Endodermal cell (in vitro differentiated cells): ENCODE measurements at regions not wholly inside any gene's neighbourhood (a gene's known extent, or its start where the extent isn't known, plus 50 kb on each side); places are given as distances from the start of the nearest gene placed in this dataset.

ENCODE experiments used
- DNase-seq: peaks from one replicate; pipeline ENCODE4 v3.0.0-alpha.2; 2017
- H3K27ac ChIP-seq: 2 replicates; pipeline ENCODE4 v1.5.1; 2013; ENCODE audit warnings: mild to moderate bottlenecking, low read depth, low read length, moderate library complexity
- H3K27me3 ChIP-seq: 2 replicates; pipeline ENCODE4 v1.6.1; 2013; ENCODE audit warnings: mild to moderate bottlenecking, low read length, moderate library complexity; ENCODE audit not compliant: insufficient read depth, control insufficient read depth, poor library complexity, severe bottlenecking
- H3K36me3 ChIP-seq: 2 replicates; pipeline ENCODE4 v1.7.0; 2013; ENCODE audit warnings: mild to moderate bottlenecking, low read length, moderate library complexity; ENCODE audit not compliant: control insufficient read depth, insufficient read depth
- H3K4me1 ChIP-seq: one replicate; pipeline ENCODE4 v1.7.0; 2013; ENCODE audit warnings: low read length; ENCODE audit not compliant: control insufficient read depth, insufficient read depth
- H3K4me3 ChIP-seq: 2 replicates; pipeline ENCODE4 v1.5.1; 2013; ENCODE audit warnings: mild to moderate bottlenecking, low read length, moderate library complexity
- H3K9ac ChIP-seq: 2 replicates; pipeline ENCODE4 v1.6.1; 2013; ENCODE audit warnings: mild to moderate bottlenecking, low read length, moderate library complexity; ENCODE audit not compliant: poor library complexity, severe bottlenecking; ENCODE audit errors: extremely low read depth
- H3K9me3 ChIP-seq: 2 replicates; pipeline ENCODE4 v1.6.1; 2013; ENCODE audit warnings: mild to moderate bottlenecking, low read length, moderate library complexity; ENCODE audit not compliant: control insufficient read depth
- H3K27ac Mint-ChIP-seq: 2 replicates; pipeline ENCODE4 v1.8.0; 2020; ENCODE audit warnings: mixed read lengths
- H3K27me3 Mint-ChIP-seq: 2 replicates; pipeline ENCODE4 v1.8.0; 2021; ENCODE audit warnings: mild to moderate bottlenecking, mixed read lengths; ENCODE audit not compliant: insufficient read depth
- H3K36me3 Mint-ChIP-seq: 2 replicates; pipeline ENCODE4 v1.8.0; 2020; ENCODE audit warnings: low read depth, mixed read lengths
- H3K4me1 Mint-ChIP-seq: 2 replicates; pipeline ENCODE4 v1.8.0; 2020; ENCODE audit warnings: mixed read lengths
- H3K4me3 Mint-ChIP-seq: 2 replicates; pipeline ENCODE4 v1.8.0; 2020; ENCODE audit warnings: mild to moderate bottlenecking, moderate library complexity, mixed read lengths
- H3K9me3 Mint-ChIP-seq: 2 replicates; pipeline ENCODE4 v1.8.0; 2020; ENCODE audit warnings: mild to moderate bottlenecking, mixed read lengths
- CTCF ChIP-seq: fragments of 200-600 bp; sonication (generic); conservative IDR thresholded peaks from 2 replicates; pipeline ENCODE4 v1.5.0; 2021; ENCODE audit warnings: antibody characterized with exemption, mild to moderate bottlenecking
- WGBS, 2 experiments: methylation state at CpG; one replicate each; pipeline versions ENCODE4 v1.1.5 to v1.1.7; 2013; ENCODE audit warnings: missing lambda C conversion rate in 2 of 2, mixed read lengths in 1 of 2; ENCODE audit not compliant: insufficient coverage in 1 of 2, insufficient read length in 1 of 2; 5-methylcytosine and 5-hydroxymethylcytosine counted together

GRCh38 chr18:56038171-56039030, 450.4 kb upstream of the TCF4 start:
- no peaks in the 10 kb centered on the region for H3K4me1 ChIP-seq
- no peak overlapping the region for H3K9ac ChIP-seq
- H3K9me3 ChIP-seq, result peaks cover 15% of the 10 kb centered on the region
- H3K27ac Mint-ChIP-seq, result no peak overlapping the region
- 88 to 95% methylated on average over 5 to 8 of the region's 8 CpGs for WGBS, 2 experiments
- H3K27ac ChIP-seq, result no peak overlapping the region
- H3K4me3 ChIP-seq, result no peak overlapping the region
- DNase-seq, result no peak
- H3K9me3 Mint-ChIP-seq, result peaks cover 18% of the 10 kb centered on the region
- H3K27me3 Mint-ChIP-seq, result no peaks in the 10 kb centered on the region
- no peak overlapping the region for H3K4me3 Mint-ChIP-seq
- TF ChIP-seq CTCF, result no peak
- no peaks in the 10 kb centered on the region for H3K4me1 Mint-ChIP-seq
- no peaks in the 10 kb centered on the region for H3K36me3 ChIP-seq
- no peaks in the 10 kb centered on the region for H3K27me3 ChIP-seq
- peaks cover 4% of the 10 kb centered on the region for H3K36me3 Mint-ChIP-seq

GRCh38 chr18:56036741-56037140, 448.7 kb upstream of the TCF4 start:
- no peak for TF ChIP-seq CTCF
- Histone ChIP-seq H3K9me3 (peaks cover 28% of the 10 kb centered on the region), H3K4me1 (no peaks in the 10 kb centered on the region), H3K36me3 (no peaks in the 10 kb centered on the region), H3K4me3 (no peak overlapping the region), H3K27me3 (no peaks in the 10 kb centered on the region), H3K9ac (no peak overlapping the region), H3K27ac (no peak overlapping the region)
- no peak overlapping the region for H3K4me3 Mint-ChIP-seq
- WGBS, 2 experiments, result 92% methylated on average over 2 of the region's 2 CpGs; no CpG with 5 or more reads in 1 of the 2 experiments
- no peaks in the 10 kb centered on the region for H3K4me1 Mint-ChIP-seq
- no peaks in the 10 kb centered on the region for H3K27me3 Mint-ChIP-seq
- H3K27ac Mint-ChIP-seq, result no peak overlapping the region
- DNase-seq, result no peak
- peaks cover 33% of the 10 kb centered on the region for H3K9me3 Mint-ChIP-seq
- peaks cover 5% of the 10 kb centered on the region for H3K36me3 Mint-ChIP-seq

DNA sequence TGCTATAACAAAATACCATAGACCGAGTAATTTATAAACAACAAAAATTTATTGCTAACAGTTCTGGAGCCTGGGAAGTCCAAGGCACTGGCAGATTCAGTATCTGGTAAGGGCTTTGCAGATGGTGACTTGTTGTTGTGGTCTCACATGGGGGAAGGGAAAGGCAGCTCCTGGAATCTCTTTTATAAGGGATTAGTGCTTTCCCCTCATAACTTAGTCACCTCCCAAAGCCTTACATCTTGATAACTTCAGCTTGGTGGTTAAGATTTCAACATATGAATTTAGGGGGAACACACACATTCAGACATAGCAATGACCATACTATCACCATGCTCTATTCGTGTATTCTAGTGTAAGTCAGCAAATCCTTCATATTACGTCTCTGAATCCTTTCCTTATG, 447.6 kb upstream of the TCF4 start:
- no peak for DNase-seq
- Mint-ChIP-seq H3K4me3 (no peak overlapping the region), H3K36me3 (peaks cover 5% of the 10 kb centered on the region), H3K27me3 (no peaks in the 10 kb centered on the region), H3K9me3 (peaks cover 33% of the 10 kb centered on the region), H3K27ac (no peak overlapping the region), H3K4me1 (no peaks in the 10 kb centered on the region)
- Histone ChIP-seq H3K4me3 (no peak overlapping the region), H3K36me3 (no peaks in the 10 kb centered on the region), H3K4me1 (no peaks in the 10 kb centered on the region), H3K9me3 (peaks cover 28% of the 10 kb centered on the region), H3K27me3 (no peaks in the 10 kb centered on the region), H3K27ac (no peak overlapping the region), H3K9ac (no peak overlapping the region)
- no peak for TF ChIP-seq CTCF
- WGBS, 2 experiments, result 98 to 100% methylated on average over 1 to 3 of the region's 3 CpGs
